GM12875 (cell line): ENCODE measurements at regions not wholly inside any gene's neighbourhood (a gene's known extent, or its start where the extent isn't known, plus 50 kb on each side); places are given as distances from the start of the nearest gene placed in this dataset.

Source experiments
- H3K4me3 ChIP-seq: one replicate; pipeline ENCODE4 v1.5.1; 2011; ENCODE audit warnings: low read depth, low read length, control low read depth
- CTCF ChIP-seq: IDR thresholded peaks from 2 replicates; pipeline ENCODE4 v1.5.1; 2011; ENCODE audit warnings: low read depth, mild to moderate bottlenecking, control low read depth, inconsistent platforms, low read length, moderate library complexity, borderline replicate concordance; ENCODE audit not compliant: insufficient read depth

- H3K4me3 ChIP-seq: no peak overlapping the region
- TF ChIP-seq CTCF: no peak
Measured at GRCh38 chr1:218588540-218589172, 243.5 kb downstream of the TGFB2 start.

DNA sequence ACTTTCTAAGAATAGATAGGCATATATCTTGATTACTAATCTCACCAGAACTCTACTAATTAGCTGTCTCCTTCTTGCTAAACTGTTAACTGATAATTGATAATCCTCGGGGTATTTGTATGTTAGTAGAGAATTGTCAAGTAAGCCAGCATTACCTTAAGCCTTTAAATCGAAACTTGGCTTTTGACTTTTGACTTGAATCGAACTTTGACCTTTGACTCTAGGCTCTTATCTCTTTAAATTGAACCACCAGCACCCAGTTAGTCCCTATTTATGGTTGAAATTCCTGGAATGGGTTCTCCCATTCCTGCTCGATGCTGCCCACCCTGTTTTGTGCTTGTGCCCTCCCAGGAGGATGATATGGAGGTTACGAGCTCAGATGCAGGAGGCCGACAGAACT, 244.4 kb downstream of the TGFB2 start:
- no peak overlapping the region for H3K4me3 ChIP-seq
- TF ChIP-seq CTCF: no peak

DNA sequence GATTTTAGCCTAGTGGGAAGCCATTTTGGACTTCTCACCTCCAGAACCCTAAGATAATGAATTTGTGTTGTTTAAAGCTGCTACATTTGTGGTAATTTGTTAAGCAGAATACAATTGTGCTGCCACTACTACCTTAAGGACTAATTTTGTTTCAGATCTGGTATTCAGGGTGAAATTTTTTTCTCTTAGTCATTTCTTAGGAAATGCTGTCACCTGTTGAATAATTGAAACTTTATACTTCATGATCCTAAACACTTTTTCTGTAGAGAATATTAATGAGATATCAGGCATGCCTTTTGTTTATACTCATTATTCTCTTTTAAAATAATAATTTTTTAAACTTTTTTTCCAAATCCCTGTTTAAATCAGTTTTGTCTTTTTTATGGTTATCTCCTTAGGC, 246.8 kb downstream of the TGFB2 start:
- no peak for TF ChIP-seq CTCF

DNA sequence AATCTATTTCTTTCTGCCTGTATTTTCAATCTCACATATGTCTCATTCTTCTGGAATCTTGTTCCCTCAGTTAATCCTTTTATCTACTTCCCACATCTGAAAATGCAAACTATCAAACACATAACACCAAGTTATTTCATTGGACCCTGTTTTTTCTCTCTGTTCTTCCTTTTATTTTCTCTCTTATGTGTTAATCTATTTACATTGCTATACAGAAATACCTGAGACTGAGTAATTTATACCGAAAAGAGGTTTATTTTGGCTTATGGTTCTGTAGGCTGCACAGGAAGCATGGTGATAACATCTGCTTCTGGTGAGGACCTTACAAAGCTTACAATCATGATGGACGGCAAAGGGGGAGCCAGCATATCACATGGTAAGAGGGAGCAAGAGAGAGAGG, 247.6 kb downstream of the TGFB2 start:
- no peak for TF ChIP-seq CTCF
- no peak overlapping the region for H3K4me3 ChIP-seq

More for the DNA sequence above, 246.8 kb downstream of the TGFB2 start:
- H3K4me3 ChIP-seq: no peak overlapping the region

- TF ChIP-seq CTCF: no peak
- H3K4me3 ChIP-seq: no peak overlapping the region
Measured at GRCh38 chr1:218600968-218601367, 255.8 kb downstream of the TGFB2 start.

GRCh38 chr1:218604217-218604616, 259.1 kb downstream of the TGFB2 start:
- no peak overlapping the region for H3K4me3 ChIP-seq
- TF ChIP-seq CTCF: no peak

DNA sequence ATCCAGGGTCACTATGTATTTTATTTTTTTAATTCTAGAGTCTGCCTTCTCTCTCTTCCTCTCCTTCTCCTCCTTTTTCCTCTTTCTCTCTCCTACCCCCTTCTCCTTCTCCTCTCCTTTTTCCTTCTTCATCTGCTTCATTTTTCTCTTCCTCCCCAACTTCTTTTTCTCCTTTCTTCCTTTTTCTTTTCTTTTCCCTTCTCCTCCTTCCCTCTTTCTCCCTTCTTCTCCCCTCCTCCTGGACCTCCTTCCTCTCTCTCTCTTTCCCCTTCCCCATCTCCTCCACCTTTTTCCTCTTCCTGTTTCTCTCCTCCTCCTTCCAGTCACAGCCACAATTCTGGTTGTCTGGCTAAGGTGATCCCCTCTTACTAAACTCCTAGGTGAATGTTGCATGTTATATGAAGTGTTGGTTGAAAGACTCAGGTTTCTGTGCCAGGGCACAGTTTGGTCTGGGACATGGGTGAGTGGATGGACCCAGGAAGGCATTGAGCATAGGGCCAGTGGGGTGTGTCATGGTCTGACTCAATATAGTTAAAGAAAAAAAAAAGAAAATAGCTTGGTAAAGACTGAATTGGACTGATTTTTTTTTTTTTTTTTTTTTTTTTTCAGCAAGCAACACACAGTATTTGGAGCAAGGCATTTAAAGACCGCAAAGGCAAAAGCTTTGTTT, 266.9 kb downstream of the TGFB2 start:
- TF ChIP-seq CTCF: no peak
- H3K4me3 ChIP-seq: no peak overlapping the region
